Central memory CD8-positive, alpha-beta T cell (primary cell): ENCODE measurements at regions not wholly inside any gene's neighbourhood (a gene's known extent, or its start where the extent isn't known, plus 50 kb on each side); places are given as distances from the start of the nearest gene placed in this dataset.

ENCODE experiments used
- ATAC-seq: fragments of 150-1000 bp; cut with Tn5 transposase; replicated peaks from 2 replicates; pipeline ENCODE4 v1.10.0; 2022; ENCODE audit warnings: mild to moderate bottlenecking, moderate FRiP score, moderate number of reproducible peaks; ENCODE audit not compliant: poor library complexity, severe bottlenecking; ENCODE audit errors: extremely low read depth
- DNase-seq, 2 donors: peaks; one replicate each; pipeline ENCODE4 v3.0.0; 2021; ENCODE audit warnings: low spot score in 2 of 2
- H3K27ac Mint-ChIP-seq: one replicate; pipeline ENCODE4 v1.8.0; 2022; ENCODE audit warnings: low read depth, mild to moderate bottlenecking, moderate library complexity, mixed read lengths
- H3K27me3 Mint-ChIP-seq: one replicate; pipeline ENCODE4 v1.8.0; 2022; ENCODE audit warnings: mixed read lengths
- H3K36me3 Mint-ChIP-seq: one replicate; pipeline ENCODE4 v1.8.0; 2022; ENCODE audit warnings: mild to moderate bottlenecking, moderate library complexity, mixed read lengths; ENCODE audit not compliant: insufficient read depth
- H3K4me1 Mint-ChIP-seq: one replicate; pipeline ENCODE4 v1.8.0; 2022; ENCODE audit warnings: mixed read lengths
- H3K4me3 Mint-ChIP-seq: one replicate; pipeline ENCODE4 v1.8.0; 2022; ENCODE audit warnings: mild to moderate bottlenecking, moderate library complexity, mixed read lengths
- H3K9me3 Mint-ChIP-seq: one replicate; pipeline ENCODE4 v1.8.0; 2022; ENCODE audit warnings: mixed read lengths

DNA sequence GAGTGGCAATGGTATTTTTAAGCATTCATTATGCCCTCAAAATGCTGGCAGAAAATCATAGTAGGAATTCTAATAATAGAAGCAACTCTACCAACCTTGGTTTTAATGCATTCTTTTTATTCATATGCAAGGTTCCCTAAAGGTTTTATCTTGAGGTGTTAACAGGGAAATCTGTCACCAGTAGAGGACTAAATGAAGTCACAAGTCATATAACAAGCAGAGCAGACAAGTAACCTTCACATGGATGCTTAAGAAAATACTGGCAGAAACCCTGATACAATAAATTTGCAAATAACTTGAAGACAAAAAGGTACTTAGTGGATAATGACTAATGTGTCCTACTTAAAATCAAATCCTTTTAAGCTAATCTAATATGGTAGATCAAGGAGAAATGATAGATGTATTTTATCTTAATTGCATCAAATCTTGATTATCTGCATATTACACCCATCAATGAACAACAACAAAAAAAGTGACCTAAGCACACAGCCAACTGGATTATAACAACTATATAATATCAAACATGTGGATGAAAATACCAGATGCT, 73.3 kb downstream of the RFC3 start:
- Mint-ChIP-seq H3K4me1 (no peaks in the 10 kb centered on the region), H3K9me3 (peaks cover 29% of the 10 kb centered on the region), H3K27me3 (no peaks in the 10 kb centered on the region), H3K36me3 (no peaks in the 10 kb centered on the region), H3K27ac (no peak overlapping the region), H3K4me3 (no peak overlapping the region)
- no peak for ATAC-seq
- DNase-seq, result no peak

DNA sequence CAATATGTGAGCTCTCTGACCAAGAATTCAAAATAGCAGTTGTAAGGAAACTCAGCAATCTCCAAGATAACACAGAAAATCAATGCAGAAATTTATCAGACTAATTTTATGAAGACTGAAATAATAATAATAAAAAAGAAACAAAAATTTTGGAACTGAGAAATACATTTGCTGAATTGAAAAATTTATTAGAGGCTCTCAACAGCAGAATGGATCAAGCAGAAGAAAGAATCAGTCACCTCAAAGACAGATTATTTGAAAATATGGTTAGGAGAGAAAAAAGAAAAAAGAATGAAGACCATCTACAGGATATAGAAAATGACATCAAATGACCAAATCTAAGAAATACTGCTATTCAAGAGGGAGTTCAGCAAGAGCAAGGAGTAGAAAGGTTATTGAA, 75.6 kb downstream of the RFC3 start:
- no peaks in the 10 kb centered on the region for H3K4me1 Mint-ChIP-seq
- H3K27me3 Mint-ChIP-seq, result no peaks in the 10 kb centered on the region
- H3K4me3 Mint-ChIP-seq, result no peak overlapping the region
- no peak overlapping the region for H3K27ac Mint-ChIP-seq
- ATAC-seq (no peak), DNase-seq (no peak)
- H3K9me3 Mint-ChIP-seq, result peaks cover 43% of the 10 kb centered on the region
- H3K36me3 Mint-ChIP-seq, result no peaks in the 10 kb centered on the region

DNA sequence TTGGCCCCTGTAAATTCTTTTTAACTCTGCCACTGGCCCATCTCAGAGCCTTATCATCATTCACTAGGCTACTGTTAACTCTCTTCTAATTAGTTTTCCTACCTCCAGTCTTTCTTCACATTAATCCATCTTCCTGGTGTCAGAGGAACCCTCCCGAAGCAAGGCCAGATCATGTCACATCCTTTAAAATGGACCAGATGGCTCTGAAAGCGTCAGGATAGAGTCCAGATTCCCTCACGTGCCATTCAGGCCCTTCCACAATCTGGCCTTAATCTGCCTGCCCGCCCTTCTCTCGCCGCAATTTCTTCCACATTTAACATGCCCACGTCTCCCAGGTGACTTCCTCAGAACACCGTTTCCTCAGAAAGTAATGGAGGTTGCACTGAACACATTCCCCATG, 86.5 kb downstream of the RFC3 start:
- H3K36me3 Mint-ChIP-seq, result no peaks in the 10 kb centered on the region
- no peak overlapping the region for H3K4me3 Mint-ChIP-seq
- no peak for ATAC-seq
- no peak overlapping the region for H3K27ac Mint-ChIP-seq
- no peaks in the 10 kb centered on the region for H3K4me1 Mint-ChIP-seq
- DNase-seq, result no peak
- H3K9me3 Mint-ChIP-seq, result no peaks in the 10 kb centered on the region
- H3K27me3 Mint-ChIP-seq, result no peaks in the 10 kb centered on the region

DNA sequence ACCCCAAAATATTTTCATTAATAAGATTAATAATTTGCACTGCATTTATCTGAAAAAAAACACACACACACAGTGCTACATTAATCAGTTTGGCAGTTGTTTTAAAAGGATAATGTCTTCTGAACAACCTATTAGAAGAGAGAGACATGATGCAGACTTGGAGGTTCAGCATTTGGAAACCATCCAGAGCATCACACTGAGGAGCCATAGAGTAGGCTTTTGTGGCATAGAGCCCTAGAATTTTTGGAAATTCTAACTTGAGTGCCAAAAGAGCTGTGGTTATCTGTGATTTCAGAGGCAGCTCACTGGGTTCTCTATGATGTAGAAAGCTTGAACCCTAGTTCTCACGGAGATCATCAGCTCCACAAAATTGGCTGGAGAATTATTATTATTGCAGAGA, 90.2 kb downstream of the RFC3 start:
- Mint-ChIP-seq H3K27ac (no peak overlapping the region), H3K36me3 (no peaks in the 10 kb centered on the region), H3K27me3 (no peaks in the 10 kb centered on the region), H3K4me3 (no peak overlapping the region), H3K4me1 (no peaks in the 10 kb centered on the region), H3K9me3 (no peaks in the 10 kb centered on the region)
- DNase-seq (no peak), ATAC-seq (no peak)

DNA sequence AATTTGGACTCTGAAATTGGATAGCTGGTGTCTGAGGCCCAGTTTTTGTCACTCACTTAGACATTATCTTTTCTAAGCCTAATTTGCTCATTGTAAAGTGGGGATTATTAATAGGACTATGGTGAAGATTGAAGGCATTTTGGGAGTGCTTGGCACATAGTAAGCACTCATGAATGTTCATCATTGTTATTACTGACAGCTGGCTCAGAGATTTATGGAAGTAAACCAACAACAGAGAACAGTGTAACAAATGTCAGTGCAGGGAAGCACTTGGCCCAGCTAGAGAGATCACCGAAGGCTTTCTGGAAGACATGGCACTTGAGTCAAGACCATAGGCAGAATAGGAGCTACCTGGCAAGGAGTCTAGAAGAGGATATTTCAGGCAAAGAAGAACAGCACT, 92.3 kb downstream of the RFC3 start:
- no peaks in the 10 kb centered on the region for H3K36me3 Mint-ChIP-seq
- H3K9me3 Mint-ChIP-seq, result no peaks in the 10 kb centered on the region
- no peak for ATAC-seq
- no peak for DNase-seq
- no peak overlapping the region for H3K4me3 Mint-ChIP-seq
- no peak overlapping the region for H3K27ac Mint-ChIP-seq
- no peaks in the 10 kb centered on the region for H3K27me3 Mint-ChIP-seq
- H3K4me1 Mint-ChIP-seq, result no peaks in the 10 kb centered on the region

DNA sequence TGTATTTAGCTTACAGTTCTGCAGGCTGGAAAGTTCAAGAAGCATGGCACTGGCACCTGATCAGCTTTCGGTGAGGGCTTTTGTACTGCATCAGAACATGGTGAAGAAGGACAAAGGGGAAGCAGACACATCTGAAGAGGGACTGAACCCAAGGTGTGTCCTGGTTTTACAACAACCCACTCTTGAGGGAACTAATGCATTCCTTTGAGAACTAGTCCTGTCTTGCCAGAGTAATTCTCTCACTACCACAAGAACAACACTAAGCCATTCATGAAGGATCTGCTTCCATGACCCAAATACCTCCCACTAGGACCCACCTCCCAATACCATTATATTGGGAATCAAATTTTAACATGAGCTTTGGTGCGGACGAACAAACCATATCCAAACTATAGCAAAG, 93.6 kb downstream of the RFC3 start:
- DNase-seq (no peak), ATAC-seq (no peak)
- H3K4me3 Mint-ChIP-seq, result no peak overlapping the region
- H3K9me3 Mint-ChIP-seq, result no peaks in the 10 kb centered on the region
- no peaks in the 10 kb centered on the region for H3K36me3 Mint-ChIP-seq
- H3K4me1 Mint-ChIP-seq, result no peaks in the 10 kb centered on the region
- H3K27ac Mint-ChIP-seq, result no peak overlapping the region
- no peaks in the 10 kb centered on the region for H3K27me3 Mint-ChIP-seq

DNA sequence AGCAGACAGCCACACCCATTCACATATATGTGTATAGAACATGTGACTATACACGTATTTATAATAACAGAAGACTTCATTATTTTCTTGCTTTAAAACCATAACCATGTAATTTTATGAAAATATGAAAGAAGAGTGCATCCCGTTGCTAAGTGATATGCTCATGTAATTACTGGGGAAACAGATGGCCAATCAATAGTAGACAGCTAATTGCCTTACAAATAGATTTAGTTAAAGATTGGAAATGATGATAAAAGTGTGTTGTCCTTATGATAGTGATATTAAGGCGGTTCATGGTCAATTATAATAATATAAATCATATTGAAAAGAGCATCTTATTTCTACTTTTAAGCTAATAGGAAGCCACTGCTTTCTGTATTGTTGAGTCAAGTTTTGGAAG, 95.9 kb downstream of the RFC3 start:
- no peak overlapping the region for H3K4me3 Mint-ChIP-seq
- no peaks in the 10 kb centered on the region for H3K4me1 Mint-ChIP-seq

DNA sequence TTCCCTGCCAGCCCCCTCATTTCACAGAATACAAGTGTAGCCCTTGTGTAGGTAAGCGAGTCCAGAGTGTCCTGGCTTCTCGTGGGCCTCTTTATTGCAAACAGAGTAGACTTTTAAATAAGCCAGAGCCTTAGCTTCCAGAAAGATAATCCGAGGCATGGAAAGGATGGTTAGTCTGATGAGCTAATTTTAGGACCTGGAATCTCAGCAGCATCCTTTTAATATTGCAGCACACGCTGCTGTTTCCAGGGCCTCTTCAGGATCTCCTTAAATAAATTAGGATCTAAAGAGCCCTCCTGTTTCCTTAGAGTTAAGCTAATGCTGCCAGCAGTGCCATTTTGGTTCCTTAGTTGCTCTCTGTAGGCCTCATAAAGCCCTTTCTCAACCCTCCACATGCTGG, 99.2 kb downstream of the RFC3 start:
- Mint-ChIP-seq H3K27ac (no peak overlapping the region), H3K36me3 (no peaks in the 10 kb centered on the region), H3K4me3 (no peak overlapping the region), H3K27me3 (no peaks in the 10 kb centered on the region), H3K4me1 (no peaks in the 10 kb centered on the region), H3K9me3 (no peaks in the 10 kb centered on the region)
- DNase-seq (no peak), ATAC-seq (no peak)

More for the DNA sequence above, 95.9 kb downstream of the RFC3 start:
- no peaks in the 10 kb centered on the region for H3K36me3 Mint-ChIP-seq
- H3K9me3 Mint-ChIP-seq, result no peaks in the 10 kb centered on the region
- H3K27me3 Mint-ChIP-seq, result no peaks in the 10 kb centered on the region
- DNase-seq (no peak), ATAC-seq (no peak)
- no peak overlapping the region for H3K27ac Mint-ChIP-seq

DNA sequence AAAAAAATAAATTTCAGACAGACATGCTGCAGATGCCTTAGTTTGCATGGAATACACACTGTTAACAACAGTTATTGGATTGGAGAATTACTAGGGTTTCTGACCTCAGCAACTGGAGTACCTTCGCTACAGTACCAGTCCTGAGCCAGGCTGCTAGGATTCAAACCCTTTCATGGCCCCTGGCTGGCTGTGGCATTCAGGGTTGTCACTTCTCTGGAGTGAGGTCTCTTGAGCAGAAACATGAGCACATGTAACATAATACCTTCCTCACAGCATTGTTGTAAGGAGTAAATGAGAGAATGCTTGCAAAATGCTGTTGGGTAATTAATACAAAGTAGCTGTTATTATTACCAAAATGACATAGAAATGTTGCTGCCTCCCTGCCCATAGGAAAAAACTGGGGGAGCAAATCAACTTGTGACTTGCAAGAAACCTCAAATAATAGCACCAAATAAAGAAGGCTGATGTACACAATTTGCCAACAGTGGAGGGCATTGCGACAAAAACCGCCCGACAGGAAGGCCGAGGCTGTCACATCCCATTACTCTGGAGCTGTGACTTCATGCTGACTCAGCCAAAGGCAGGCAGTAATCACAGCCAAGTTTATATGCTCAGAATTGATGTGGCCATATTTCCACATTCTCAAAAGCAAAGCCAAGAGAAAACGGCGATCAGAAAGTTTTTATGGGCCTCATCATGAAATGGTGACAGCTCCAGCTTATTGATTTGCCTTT, 100.4 kb downstream of the RFC3 start:
- no peak overlapping the region for H3K4me3 Mint-ChIP-seq
- DNase-seq (no peak), ATAC-seq (no peak)
- no peak overlapping the region for H3K27ac Mint-ChIP-seq
- no peaks in the 10 kb centered on the region for H3K36me3 Mint-ChIP-seq
- no peaks in the 10 kb centered on the region for H3K27me3 Mint-ChIP-seq
- H3K4me1 Mint-ChIP-seq, result no peaks in the 10 kb centered on the region
- H3K9me3 Mint-ChIP-seq, result no peaks in the 10 kb centered on the region

DNA sequence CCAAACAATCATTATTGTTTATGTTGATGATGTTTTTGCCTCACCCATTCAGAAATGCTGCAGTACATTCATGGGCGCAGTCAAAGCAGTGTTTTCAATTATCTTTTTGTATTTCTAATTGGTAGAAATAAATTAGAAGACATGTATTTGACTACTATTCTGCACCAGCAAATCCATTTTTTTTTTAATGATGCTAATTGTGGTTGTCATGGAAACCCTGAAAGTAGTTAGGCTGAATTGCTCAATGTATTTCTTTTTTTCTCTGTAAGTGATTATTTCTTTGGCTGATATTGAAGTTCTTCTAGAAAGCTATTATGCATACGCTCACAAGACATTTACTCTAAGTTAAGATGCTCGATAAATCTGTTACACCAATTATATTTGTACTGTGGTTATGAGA, 101.2 kb downstream of the RFC3 start:
- H3K4me1 Mint-ChIP-seq, result no peaks in the 10 kb centered on the region
- no peaks in the 10 kb centered on the region for H3K36me3 Mint-ChIP-seq
- no peak for ATAC-seq
- DNase-seq, result no peak
- H3K27me3 Mint-ChIP-seq, result no peaks in the 10 kb centered on the region
- H3K4me3 Mint-ChIP-seq, result no peak overlapping the region
- no peak overlapping the region for H3K27ac Mint-ChIP-seq
- H3K9me3 Mint-ChIP-seq, result no peaks in the 10 kb centered on the region

DNA sequence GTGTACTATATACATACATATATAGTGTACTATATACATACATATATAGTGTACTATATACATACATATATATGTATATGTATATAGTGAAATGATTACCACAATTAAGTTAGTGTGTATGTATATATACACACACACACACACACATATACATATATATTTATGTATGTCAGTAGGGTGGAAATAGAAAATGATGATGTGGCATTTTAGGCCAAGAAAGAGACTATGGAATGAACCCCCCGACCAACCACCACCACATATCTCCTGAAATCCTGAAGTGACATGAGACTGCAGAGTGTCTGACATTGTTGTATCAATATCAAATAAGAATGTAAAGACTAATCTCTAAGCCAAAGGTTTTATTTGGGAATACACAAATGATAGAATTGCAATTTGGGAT, 107.6 kb downstream of the RFC3 start:
- no peak overlapping the region for H3K4me3 Mint-ChIP-seq
- DNase-seq, result no peak
- H3K9me3 Mint-ChIP-seq, result no peaks in the 10 kb centered on the region
- no peak overlapping the region for H3K27ac Mint-ChIP-seq
- no peaks in the 10 kb centered on the region for H3K27me3 Mint-ChIP-seq
- no peaks in the 10 kb centered on the region for H3K36me3 Mint-ChIP-seq
- no peak for ATAC-seq
- H3K4me1 Mint-ChIP-seq, result no peaks in the 10 kb centered on the region

DNA sequence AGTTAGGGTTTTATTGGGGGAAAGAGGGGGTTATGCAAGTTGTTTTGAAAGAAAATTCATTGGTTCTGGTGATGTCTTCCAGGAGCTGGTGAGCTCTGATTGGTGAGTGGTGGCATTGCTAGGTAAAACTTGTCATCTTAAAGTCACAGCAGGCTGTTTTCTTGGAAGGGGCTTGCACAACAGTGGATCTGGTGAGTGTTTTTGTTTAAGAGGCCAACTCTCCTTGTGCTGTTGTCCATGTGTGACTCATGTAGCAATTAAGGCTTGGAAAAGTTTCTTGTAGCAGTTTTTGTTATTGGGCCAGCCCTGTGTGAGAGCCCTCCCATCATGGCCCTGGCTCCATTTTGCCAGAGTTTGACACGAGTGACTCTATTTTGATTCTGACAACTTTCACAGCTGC, 109.4 kb downstream of the RFC3 start:
- H3K9me3 Mint-ChIP-seq, result no peaks in the 10 kb centered on the region
- ATAC-seq (no peak), DNase-seq (no peak)
- H3K4me1 Mint-ChIP-seq, result no peaks in the 10 kb centered on the region
- H3K4me3 Mint-ChIP-seq, result no peak overlapping the region
- H3K27ac Mint-ChIP-seq, result no peak overlapping the region
- H3K36me3 Mint-ChIP-seq, result no peaks in the 10 kb centered on the region
- no peaks in the 10 kb centered on the region for H3K27me3 Mint-ChIP-seq

DNA sequence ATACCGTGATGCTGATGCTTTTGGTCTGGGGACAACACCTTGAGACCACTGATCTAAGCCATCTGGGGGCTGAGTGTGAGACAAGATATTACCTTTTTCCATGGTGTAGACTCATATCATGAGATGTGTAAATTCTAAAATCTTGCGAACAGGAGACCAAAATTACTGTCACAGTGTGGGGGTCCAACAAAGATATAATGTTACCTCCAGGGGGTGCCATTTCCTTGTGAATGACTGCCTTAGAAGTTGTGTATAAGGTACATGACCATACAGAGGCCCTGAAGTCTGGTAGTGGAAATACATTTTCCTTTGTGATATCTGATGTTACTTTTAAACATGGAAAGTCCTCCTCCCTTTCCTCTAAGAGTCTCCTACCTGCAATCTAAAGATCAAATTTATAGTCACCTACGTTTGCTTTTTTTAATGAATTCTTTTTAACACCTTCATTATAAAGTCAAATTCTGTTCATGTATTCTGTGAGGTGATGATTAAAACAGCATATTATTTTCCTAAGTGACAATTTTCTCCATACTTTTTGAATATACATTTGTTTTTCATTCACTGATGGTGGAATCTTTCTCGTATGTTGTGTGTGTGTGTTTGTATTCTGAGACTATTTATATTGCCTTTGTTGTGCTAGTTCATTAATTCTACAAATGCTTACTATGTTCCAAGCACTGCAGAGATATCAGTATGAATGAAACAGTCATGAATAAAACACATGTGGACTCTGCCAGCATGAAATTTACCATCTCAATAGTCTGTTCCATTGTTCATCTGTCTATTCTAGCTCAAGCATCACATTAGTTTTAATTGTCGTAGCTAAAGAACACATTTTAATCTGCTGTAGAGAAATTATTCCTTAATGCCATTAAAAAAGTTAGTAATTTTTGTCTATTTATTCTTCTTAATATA, 113.7 kb downstream of the RFC3 start:
- Mint-ChIP-seq H3K9me3 (no peaks in the 10 kb centered on the region), H3K27me3 (no peaks in the 10 kb centered on the region), H3K4me1 (no peaks in the 10 kb centered on the region), H3K36me3 (no peaks in the 10 kb centered on the region), H3K4me3 (no peak overlapping the region), H3K27ac (no peak overlapping the region)
- ATAC-seq, result no peak
- no peak for DNase-seq
